HG03378 (cell line): ENCODE measurements at regions not wholly inside any gene's neighbourhood (a gene's known extent, or its start where the extent isn't known, plus 50 kb on each side); places are given as distances from the start of the nearest gene placed in this dataset.

Source experiments
- ATAC-seq: cut with Tn5 transposase; IDR thresholded peaks from one replicate; pipeline ENCODE4 v1.9.1; 2021; ENCODE audit warnings: mild to moderate bottlenecking, moderate library complexity; ENCODE audit not compliant: unreplicated experiment

DNA sequence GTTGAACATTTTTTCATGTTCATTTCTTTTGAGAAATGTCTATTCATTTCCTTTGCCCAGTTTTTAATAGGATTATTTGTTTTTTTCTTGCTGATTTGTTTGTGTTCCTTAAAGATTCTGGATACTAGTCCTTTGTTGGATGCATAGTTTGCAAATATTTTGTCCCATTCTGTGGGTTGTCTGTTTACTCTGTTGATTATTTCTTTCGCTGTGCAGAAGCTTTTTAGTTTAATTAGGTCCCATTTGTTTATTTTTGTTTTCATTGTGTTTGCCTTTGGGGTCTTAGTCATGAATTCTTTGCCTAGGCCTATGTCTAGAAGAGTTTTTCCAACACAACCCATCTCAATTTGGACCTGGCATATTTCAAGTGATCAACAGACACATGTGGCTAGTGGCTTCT lies 116.1 kb upstream of the GALNT2 start:
- ATAC-seq = no peak

DNA sequence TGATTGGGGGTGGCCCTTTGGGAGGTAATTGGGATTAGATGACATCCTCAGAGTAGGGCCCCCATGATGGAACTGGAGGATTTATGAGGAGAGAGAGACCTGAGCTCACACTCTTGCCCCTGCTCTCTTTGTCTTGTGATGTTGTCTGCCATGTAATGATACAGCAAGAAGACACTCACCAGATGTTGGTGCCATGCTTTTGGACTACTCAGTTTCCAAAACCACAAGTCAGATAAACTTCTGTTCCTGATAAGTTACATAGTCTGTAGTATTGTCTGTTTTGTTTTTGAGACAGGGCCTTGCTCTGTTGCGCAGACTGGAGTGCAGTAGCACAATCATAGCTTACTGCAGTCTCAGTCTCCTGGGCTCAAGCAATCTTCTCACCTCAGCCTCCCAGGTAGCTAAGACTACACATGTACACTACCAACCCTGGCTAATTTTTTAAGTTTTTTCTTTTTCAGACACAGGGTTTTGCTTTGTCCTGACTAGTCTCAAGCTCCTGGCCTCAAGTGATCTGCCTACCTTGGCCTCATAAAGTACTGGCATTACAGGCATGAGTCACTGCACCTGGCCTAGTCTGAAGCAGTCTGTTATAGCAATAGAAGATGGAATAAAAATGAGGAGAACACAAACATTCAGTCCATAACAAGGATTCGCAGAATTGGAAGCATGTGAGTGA lies 115.0 kb upstream of the GALNT2 start:
- no peak for ATAC-seq

DNA sequence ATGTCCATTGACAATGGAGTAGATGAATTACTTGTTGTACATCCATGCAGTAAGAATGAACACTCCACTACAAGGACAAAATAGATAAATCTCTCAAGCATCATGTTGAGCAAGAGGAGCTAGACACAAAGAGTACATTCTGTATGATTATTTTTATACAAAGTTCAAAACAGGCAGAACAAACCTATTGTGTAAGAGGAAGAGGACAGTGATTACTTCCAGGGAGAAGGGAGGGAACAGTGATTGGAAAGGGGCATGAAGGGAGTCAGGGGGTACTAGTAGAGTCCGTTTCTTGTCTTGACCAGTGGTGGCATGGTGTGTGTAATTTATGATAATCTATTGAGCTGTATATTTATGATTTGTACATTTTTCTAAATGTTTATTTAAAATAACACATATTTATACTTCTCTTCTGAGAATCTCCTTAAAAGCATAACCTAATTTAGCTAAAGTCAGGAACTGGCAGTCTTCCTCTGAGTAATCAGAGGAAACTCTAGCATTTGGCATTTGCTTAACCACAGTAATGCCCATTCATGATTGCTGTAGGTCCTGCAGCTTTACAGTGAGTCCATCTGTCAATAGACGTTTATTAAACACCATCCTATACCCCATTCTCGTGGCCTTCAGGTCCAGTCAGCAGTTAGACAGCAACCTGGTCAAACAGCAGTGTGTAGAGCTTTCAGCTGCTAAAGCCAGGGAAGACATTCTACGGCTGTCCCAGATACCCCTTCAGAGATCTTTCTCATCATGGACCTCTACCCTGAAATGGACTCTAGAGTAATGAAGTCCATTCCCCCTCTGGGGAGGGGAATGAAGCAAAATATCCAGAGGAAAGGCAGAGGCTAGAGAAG lies 114.1 kb upstream of the GALNT2 start:
- no peak for ATAC-seq

DNA sequence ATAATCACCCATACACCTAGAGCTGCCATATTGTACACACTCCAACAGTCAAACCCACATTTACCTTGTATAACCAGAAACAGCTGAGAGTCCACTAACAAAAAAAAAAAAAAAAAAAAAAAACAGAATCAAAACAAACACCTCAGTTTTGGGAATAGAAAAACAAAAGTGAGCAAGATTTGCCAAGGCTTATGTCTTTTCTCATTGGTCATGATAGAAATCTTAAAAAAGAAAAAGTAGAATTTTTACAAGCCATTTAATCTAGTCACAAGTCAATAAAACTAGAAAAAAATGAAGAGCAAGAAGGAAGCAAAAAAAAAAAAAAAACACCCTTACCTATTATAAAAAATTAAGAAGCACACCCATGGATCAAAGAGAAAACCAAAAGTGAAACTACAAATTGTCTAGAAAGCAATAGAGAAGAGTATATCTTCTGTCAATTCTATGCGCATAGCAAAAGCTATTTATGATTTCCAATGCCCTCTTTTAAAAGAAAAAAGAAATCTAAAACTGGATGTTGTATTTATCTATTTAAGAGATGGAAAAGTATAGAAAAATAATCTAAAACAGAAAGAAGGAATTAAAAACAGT lies 113.2 kb upstream of the GALNT2 start:
- no peak for ATAC-seq

DNA sequence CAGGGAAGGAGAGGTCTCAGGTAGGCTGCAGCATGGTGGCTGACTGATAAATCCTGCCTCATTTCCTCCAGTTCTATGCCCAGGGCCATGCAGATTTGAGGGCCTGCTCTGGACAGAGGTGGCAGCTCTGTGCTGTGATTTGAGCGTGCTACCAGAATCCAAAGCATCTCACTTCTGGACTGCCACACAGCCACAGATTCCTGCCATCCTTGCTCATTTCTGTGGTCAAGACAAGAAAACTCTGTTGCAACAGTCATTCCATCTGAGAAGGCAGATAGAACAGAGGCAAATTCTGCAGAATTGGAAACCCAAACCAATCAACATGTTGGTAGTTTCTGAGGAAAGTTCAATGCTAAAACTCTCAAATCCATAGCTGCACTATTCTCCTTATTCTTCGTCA lies 102.8 kb upstream of the GALNT2 start:
- no peak for ATAC-seq

DNA sequence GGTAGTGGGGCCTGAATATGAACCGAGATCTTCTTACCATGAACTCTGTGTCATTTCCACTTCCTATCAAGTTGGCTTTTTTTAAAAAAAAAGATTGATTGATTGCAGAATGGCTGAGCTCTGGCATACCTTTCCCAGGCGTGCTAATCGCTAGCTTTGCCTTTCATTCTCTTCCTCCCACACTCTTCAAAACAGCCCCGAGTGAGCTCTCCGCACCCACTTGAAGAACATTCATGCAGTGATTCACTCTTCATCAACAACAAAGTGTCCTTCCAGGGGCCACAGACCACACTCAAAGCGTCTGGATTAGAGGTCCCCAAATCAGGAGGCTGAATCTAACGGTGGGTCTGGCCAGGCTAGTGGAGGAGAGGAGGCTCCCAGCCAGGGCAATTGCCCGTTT lies 96.3 kb upstream of the GALNT2 start:
- ATAC-seq = no peak

DNA sequence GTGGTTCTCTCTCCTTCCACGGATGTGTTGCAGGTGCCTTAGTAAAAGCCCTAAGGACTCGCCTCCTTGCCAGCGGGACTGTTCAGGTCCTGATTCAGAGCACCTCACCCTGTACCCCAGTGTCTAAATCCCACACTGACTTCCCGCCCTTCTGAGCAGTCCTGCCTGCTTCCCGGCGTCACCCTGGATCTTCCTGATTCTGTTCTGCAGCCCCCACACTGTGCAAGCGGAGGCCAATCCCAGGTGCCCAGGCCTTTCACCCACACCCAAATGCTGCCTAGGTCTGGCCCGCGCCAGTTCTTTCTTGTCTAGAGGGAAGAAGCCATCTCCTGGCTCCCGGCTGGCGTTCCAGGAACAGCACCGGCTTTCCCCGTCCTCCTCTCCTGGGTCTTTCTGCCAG lies 95.9 kb upstream of the GALNT2 start:
- no peak for ATAC-seq

DNA sequence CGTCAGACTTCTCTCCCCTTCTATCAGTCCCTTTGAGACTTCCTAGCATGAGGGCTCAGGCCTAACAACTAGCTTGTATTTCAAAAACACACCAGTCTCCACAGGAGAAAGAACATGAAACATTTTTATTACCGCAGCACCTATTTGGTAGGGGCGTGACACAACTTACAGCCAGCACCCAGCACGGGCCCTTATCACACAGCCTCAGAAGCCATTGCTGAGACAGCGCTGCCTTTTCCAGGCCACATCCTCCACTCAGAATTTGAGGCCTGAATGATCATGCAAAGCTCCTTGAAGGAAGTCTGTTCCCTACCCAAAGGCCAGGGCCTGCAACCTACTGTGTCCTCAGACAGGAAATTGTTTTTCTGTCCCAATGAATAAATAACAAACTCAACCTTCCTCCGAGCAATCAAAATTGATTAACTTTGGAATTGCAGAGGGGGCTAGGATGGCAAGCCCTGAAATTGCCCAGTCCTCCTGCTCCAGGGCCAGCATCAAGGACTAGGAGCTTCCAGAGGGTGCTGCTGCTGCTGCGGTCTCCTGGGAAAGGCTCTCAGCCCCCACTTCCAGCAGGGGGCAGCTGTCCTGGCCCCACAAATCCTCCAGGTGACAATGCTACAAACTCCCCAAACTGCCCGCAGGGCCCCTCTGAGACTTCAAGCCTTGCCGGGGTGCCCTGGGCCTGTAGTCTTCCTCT lies 94.3 kb upstream of the GALNT2 start:
- no peak for ATAC-seq

DNA sequence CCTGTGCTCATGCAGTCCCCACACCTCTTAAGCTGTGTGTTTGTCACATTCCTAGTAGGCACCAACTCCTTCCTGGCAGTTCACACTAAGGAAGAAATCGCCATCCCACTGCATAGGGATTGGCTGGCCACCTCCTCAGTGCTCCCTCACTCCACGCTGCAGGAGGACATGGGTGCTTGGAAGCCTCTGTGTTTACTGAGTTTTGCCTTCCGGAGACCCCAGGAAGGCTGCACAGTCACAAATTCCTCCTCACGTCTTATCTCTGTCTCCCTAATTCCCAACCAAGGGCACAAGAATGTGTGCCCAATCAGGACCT lies 93.8 kb upstream of the GALNT2 start:
- no peak for ATAC-seq

DNA sequence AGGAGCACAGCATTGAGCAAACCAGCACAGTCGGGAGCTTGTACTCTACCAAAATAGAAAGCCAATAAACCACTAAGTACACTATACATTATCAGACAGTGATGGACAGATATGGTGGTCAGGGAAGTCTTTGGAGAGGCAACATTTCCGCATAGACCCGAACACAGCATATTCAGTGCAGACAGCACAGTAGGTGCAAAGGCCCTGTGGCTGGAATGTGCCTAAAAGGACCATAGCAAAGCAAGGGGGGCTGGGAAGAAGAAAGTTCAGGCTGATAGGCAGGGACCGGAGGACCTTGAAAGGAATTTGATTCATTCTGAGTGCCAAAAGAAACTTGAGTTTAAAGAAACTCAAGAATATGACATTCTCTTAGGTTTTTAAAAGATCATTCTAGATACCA lies 92.0 kb upstream of the GALNT2 start:
- ATAC-seq = no peak

DNA sequence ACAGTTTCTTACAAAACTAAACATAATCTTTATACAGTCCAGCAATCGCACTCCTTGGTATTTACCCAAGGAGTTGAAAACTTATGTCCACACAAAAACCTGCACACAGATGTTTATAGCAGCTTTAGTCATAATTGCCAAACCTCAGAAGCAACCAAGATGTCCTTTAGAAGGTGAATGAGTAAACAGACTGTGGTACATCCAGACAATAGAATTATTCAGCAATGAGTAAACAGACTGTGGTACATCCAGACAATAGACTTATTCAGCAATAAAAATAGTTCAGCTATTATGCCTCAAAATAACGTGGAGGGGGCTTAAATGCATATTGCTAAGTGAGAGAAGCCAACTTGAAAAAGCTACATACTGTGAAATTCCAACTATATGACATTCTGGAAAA lies 87.0 kb upstream of the GALNT2 start:
- no peak for ATAC-seq

DNA sequence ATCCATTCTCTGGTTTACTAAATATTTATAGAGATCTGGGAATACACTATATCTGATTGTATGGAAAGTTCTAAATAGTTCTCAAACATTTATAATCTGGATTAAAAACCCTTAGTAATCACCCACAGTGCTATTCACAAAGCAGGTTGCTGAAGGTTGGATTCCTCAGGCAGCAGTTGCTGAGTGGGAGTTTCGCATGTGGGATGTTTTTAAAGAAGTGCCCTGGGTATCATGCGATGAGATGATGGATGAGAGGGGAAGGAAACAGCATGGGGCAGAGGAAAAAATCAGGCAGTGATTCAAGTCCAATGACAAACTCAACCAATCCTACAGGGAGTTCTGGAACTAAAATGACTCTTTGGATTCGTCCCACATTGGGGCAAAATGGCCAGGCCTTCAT lies 85.3 kb upstream of the GALNT2 start:
- ATAC-seq = no peak

DNA sequence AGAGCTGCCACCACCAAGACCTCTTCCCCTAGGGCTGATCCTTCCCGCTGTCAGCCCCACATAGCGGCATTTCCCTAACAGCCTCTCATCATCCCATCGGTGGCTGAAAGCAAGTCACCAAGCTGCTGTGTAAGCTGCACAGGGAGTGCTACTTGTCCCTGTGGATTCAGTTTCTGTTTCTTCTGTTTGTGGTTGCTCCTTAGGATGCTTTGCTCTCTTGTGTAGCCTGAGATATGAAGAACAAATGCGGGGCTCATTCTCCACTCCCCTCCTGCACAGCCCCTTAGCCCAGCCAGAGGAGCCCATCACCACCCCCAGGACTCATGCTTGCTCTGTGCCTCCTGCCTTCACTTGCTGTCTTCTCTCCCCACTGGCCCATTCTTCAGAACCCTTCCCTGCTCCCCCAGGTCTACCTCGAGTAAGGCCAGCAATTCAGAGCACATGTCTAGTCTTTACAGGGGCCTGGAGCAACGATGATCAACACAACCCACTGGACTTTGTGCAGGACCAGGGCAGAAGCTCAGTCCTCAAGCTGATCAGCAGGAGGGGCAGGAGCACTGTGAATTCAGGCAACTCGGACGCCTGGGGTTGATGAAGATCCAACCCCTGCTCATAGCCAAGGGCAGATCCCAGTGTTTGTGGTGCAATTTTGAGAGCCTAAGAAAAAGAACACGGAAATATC lies 82.6 kb upstream of the GALNT2 start:
- no peak for ATAC-seq

DNA sequence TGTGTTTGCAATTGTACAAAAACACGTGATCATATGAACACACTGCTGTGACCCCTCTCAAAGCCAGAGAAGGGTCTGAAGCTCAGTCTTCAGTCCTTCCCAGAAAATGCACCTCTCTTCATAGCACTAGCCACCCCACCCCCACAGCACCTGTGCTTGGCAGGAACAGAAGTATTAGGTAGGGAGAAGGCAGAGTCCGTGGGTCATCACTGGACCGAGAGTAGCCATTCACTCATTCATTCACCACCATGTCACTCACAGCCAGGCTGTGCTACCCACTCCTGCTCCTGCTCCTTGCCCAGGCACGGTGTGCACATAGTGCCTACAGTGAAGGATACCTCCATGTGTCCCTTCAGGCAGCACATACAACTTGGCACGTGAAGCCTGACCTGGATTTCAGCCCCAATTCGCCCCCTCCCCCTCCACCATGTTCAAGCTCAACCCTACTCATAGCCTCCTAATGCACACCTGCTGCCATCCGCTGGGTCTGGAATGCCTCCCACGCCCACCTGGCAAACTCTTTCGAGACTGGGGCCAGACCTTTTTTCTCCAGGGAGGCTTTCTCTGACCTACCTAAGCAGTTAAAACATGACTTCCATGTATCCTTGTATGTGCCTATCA lies 81.9 kb upstream of the GALNT2 start:
- ATAC-seq = no peak

DNA sequence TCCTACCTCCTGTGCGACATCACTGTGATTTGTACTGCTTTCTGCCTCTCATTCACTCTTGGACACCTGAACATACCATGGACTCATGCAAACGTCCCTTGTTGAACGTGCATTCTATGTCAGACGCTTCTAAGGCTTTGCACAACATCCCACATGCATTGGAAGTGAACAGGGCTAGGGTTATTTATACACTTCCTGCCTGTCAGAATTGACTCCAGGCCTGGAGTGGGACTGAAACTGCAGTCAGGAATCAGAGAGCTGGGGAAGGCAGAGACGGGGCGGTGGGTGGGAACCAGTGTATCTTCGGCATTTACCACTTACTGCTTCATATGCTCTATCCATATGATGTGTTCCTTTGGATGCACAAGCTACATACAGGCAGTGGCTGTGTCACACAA lies 81.4 kb upstream of the GALNT2 start:
- no peak for ATAC-seq

DNA sequence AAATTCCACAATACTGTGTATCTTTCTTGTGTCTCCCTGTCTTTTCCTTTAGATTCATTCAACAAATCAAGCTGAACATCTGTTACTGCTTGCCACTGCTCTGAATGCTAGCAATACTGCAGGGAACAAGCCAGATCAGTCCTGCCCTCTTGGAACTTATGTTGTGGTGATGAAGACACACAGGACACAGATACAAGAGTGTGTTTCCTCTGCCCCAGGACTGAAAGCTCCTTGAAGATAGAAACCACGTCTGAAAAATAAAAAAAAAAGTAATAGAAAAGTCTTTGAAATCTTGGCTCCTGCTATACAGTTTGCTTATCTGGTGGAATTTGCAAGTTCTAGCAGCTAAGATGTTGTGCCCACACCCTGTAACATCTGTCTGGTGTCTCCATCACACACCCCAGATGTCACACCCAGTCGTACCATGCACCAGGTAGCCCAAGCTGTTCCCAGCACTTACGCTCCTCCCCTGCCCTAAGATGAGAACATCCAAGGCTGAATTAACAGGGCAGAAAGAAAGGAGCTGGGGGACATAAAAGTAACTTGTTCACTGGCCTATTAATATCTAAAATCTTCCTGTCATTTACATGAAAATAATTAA lies 80.2 kb upstream of the GALNT2 start:
- ATAC-seq = no peak

DNA sequence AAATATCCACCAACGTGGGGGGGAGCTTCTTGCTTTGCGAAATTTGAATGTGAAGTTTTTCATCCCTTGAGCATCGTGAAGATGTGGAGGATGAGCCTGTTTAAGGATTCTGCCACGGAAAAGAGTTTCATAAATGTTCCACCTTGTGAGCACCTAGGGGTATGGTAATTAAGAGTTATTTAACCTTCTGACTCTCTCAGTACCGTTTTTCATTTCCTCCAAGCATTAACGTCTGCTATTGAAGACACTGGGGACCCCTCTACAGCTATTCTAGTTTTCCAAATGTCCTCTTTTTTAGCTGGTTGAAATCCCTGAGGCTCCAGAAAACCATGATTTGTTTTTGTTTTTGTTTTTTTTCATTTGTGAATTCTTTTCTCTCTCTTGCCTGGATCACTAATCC lies 79.1 kb upstream of the GALNT2 start:
- no peak for ATAC-seq

DNA sequence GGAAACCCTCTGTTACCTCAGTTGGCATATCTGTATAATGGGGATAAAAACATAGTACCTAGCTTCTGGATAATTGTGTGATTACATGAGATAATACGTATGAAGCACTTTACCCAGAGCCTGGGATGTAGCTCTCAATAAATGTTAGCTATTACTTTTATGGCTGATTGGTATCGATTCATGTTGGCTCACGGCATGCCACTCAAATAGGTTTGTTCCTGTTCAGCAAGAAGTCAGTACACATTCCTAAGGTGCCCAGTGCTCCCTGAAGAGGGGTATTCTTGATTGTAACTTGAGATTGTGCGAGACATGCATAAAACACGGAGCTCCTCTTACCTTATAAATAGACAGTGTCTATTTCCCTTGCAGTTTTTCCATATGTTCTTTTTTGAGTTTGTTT lies 78.5 kb upstream of the GALNT2 start:
- no peak for ATAC-seq

DNA sequence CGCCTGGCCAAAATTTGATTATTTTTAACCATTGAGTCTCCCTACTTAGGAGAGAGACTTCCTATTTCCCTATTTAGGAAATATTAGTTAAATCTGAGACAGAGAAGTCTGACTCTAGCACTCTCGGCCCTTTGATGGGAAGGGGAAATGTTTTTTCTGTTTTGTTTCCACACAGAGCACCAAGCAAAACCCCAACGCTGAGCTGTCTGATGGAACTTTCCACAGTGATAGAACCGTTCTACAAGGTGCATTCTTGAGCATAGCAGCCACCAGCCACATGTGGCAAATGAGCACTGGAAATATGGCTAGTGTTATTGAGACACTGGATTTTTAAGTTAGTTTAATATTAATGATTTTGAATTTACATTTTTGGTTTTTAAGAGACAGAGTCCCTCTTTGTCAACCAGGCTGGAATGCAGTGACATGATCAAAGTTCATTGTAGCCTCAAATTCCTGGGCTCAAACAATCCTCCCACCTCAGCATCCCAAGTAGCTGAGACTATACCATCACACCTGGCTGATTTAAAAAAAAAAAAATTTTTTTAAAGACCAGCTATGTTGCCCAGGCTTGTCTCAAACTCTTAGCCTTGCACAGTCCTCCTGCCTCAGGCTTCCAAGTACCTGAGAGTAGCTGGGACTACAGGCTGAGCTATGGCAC lies 77.3 kb upstream of the GALNT2 start:
- no peak for ATAC-seq

DNA sequence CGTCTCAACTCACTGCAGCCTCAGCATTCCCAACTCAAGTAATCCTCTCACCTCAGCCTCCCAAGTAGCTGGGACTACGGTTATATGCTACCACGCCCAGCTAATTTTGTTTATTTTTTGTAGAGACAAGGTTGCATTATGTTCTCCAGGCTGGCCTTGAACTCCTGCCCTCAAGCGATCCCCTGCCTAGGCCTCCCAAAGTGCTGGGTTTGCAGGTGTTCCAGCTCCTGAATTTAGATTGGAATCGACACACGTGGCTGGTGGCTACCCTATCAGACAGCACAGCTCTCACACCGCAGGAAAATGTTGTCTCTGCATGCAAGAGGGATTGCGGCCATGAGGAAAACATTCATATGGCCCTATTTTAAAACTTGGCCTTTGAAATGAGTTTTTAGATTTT lies 76.7 kb upstream of the GALNT2 start:
- no peak for ATAC-seq
